ENCODE measurements at regions not wholly inside any gene's neighbourhood (a gene's known extent, or its start where the extent isn't known, plus 50 kb on each side); places are given as distances from the start of the nearest gene placed in this dataset.

DNA sequence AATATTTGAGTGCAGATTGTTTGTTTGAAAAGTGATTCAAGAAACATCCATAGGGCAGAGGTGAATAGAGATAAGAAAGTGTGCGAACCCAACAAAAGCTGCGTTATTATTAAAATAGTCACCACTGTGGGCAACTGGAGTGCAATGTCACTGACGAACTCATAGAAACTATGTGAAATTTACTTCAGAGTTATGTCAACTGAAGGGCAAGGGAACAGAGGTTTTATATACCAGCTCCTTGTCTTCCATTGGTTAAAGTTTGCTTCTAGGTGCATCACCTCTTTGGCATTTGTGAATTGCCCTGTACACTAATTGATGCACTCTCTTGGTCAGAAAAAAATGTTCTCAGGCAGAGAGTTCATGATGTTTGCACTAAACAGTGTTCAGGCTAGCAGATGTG, 110.5 kb upstream of the NYAP2 start:
- H3K27ac Mint-ChIP-seq: no peak overlapping the region
- no peak for DNase-seq
- H3K4me3 Mint-ChIP-seq: no peak overlapping the region
- Histone ChIP-seq H3K9me3 (ENCODE audit: control insufficient read depth in 1 of 2, low read length in 2 of 2) (no peaks in the 10 kb centered on the region), H3K27ac (ENCODE audit: low read depth, low read length) (no peak overlapping the region), H3K36me3 (ENCODE audit: insufficient read depth, low read length) (no peaks in the 10 kb centered on the region), H3K4me3 (ENCODE audit: low read length in 2 of 2) (no peak overlapping the region), H3K27me3 (ENCODE audit: insufficient read depth, low read length) (no peaks in the 10 kb centered on the region), H3K4me1 (ENCODE audit: insufficient read depth, low read length) (no peaks in the 10 kb centered on the region)
- intact Hi-C loops (cut with micrococcal nuclease): no loop called here
- no peaks in the 10 kb centered on the region for H3K4me1 Mint-ChIP-seq
- CTCF ChIA-PET (ENCODE audit: partially characterized antibody): no interaction called here
- no peaks in the 10 kb centered on the region for H3K9me3 Mint-ChIP-seq
- H3K27me3 Mint-ChIP-seq: peaks cover 4 to 5% of the 10 kb centered on the region in 2 donors
- H3K36me3 Mint-ChIP-seq: no peaks in the 10 kb centered on the region
- POLR2A ChIA-PET (ENCODE audit: partially characterized antibody): no interaction called here

- POLR2A ChIA-PET (ENCODE audit: partially characterized antibody): interaction anchor here (0.6 kb wide), 1 partner anchor 556 kb away, joined by 3 read pairs; no protein-coding TSS in a partner anchor
Measured at GRCh38 chr2:225282858-225283710, 116.4 kb upstream of the NYAP2 start.

GRCh38 chr2:225276207-225276606, 123.3 kb upstream of the NYAP2 start:
- Mint-ChIP-seq H3K27me3 (no peaks in the 10 kb centered on the region), H3K4me3 (no peak overlapping the region), H3K9me3 (peaks cover 0 to 28% (median 22%) of the 10 kb centered on the region in 8 donors), H3K27ac (no peak overlapping the region), H3K36me3 (peaks cover 1 to 4% of the 10 kb centered on the region in 2 donors), H3K4me1 (no peaks in the 10 kb centered on the region)
- Histone ChIP-seq H3K36me3 (ENCODE audit: insufficient read depth, low read length) (no peaks in the 10 kb centered on the region), H3K4me3 (ENCODE audit: low read length in 2 of 2) (no peak overlapping the region), H3K4me1 (ENCODE audit: insufficient read depth, low read length) (no peaks in the 10 kb centered on the region), H3K27me3 (ENCODE audit: insufficient read depth, low read length) (no peaks in the 10 kb centered on the region), H3K27ac (ENCODE audit: low read depth, low read length) (no peak overlapping the region), H3K9me3 (ENCODE audit: control insufficient read depth in 1 of 2, low read length in 2 of 2) (peaks cover 0 to 3% of the 10 kb centered on the region in 2 donors)
- ChIA-PET CTCF (ENCODE audit: partially characterized antibody) (no interaction called here), POLR2A (ENCODE audit: partially characterized antibody) (no interaction called here)
- intact Hi-C loops (cut with micrococcal nuclease): no loop called here
- no peak for DNase-seq

More at GRCh38 chr2:225282858-225283710, 116.4 kb upstream of the NYAP2 start:
- CTCF ChIA-PET (ENCODE audit: partially characterized antibody): interaction anchor here (0.8 to 3.4 kb wide), 14 partner anchors 9 to 1519 kb away, joined by 3 to 32 read pairs (median 3); no protein-coding TSS in a partner anchor
- no peak overlapping the region for H3K27ac Mint-ChIP-seq
- H3K4me1 Mint-ChIP-seq: no peaks in the 10 kb centered on the region
- Histone ChIP-seq H3K27ac (ENCODE audit: low read depth, low read length) (no peak overlapping the region), H3K4me3 (ENCODE audit: low read length in 2 of 2) (no peak overlapping the region), H3K27me3 (ENCODE audit: insufficient read depth, low read length) (no peaks in the 10 kb centered on the region), H3K36me3 (ENCODE audit: insufficient read depth, low read length) (no peaks in the 10 kb centered on the region), H3K4me1 (ENCODE audit: insufficient read depth, low read length) (no peaks in the 10 kb centered on the region), H3K9me3 (ENCODE audit: control insufficient read depth in 1 of 2, low read length in 2 of 2) (no peaks in the 10 kb centered on the region)
- no peak overlapping the region for H3K4me3 Mint-ChIP-seq
- intact Hi-C loops (cut with micrococcal nuclease): loop anchor here (2.0 kb wide), 1 partner anchor 1520 kb away; no protein-coding TSS in a partner anchor
- H3K27me3 Mint-ChIP-seq: no peaks in the 10 kb centered on the region
- no peaks in the 10 kb centered on the region for H3K36me3 Mint-ChIP-seq
- peaks cover 0 to 8% (median 2%) of the 10 kb centered on the region in 8 donors for H3K9me3 Mint-ChIP-seq
- peak in 4 of 5 donors; percentile 13 to 37 (median 18) for DNase-seq

DNA sequence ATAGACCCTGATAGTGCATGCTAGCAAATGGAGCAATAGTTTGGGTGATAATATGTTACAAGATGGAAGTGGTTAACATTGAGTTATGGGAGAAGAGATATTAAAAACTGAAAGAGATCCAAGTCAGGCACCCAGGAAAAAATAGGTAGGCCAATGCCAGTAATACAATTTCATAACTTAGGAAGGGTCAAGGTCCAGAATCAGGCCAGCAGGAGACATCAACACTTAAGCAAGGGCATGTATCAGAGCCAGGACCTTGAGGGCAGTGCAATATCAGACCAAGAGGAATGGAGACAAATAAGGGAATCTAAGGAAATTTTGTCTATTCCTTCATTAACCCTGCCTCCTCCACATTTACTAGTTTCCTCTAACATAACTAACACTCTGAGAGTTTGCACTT, 124.1 kb upstream of the NYAP2 start:
- H3K4me1 Mint-ChIP-seq: no peaks in the 10 kb centered on the region
- DNase-seq: no peak
- no peaks in the 10 kb centered on the region for H3K27me3 Mint-ChIP-seq
- H3K27me3 ChIP-seq (ENCODE audit: insufficient read depth, low read length): no peaks in the 10 kb centered on the region
- H3K4me1 ChIP-seq (ENCODE audit: insufficient read depth, low read length): no peaks in the 10 kb centered on the region
- no peak overlapping the region for H3K27ac Mint-ChIP-seq
- H3K27ac ChIP-seq (ENCODE audit: low read depth, low read length): no peak overlapping the region
- no peaks in the 10 kb centered on the region for H3K36me3 ChIP-seq (ENCODE audit: insufficient read depth, low read length)
- H3K9me3 ChIP-seq (ENCODE audit: control insufficient read depth in 1 of 2, low read length in 2 of 2): peaks cover 0 to 3% of the 10 kb centered on the region in 2 donors
- H3K4me3 Mint-ChIP-seq: no peak overlapping the region
- H3K36me3 Mint-ChIP-seq: peaks cover 1 to 4% of the 10 kb centered on the region in 2 donors
- peaks cover 0 to 26% (median 22%) of the 10 kb centered on the region in 8 donors for H3K9me3 Mint-ChIP-seq
- no peak overlapping the region for H3K4me3 ChIP-seq (ENCODE audit: low read length in 2 of 2)
- ChIA-PET CTCF (ENCODE audit: partially characterized antibody) (no interaction called here), POLR2A (ENCODE audit: partially characterized antibody) (no interaction called here)
- intact Hi-C loops (cut with micrococcal nuclease): no loop called here

DNA sequence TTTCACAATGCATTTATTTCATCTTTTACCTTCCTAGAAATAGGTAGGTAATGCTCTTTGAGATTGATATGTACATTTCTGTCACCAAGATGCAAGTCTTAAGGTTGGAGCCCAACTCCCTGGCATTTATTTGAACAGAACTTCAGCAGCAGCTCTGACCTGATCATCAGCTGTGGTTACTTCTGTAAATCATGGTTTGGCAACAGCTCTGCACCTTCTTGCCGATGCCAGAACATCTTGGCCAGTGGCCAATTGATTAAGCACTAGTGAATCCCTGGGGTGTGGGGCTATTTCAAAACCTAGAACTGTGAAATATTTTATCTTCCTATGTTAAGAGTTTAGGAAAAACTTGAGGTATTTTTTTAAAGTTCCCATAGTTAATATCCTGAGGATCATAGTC, 124.8 kb upstream of the NYAP2 start:
- ChIA-PET CTCF (ENCODE audit: partially characterized antibody) (no interaction called here), POLR2A (ENCODE audit: partially characterized antibody) (no interaction called here)
- no peaks in the 10 kb centered on the region for H3K4me1 ChIP-seq (ENCODE audit: insufficient read depth, low read length)
- Mint-ChIP-seq H3K27me3 (no peaks in the 10 kb centered on the region), H3K4me3 (no peak overlapping the region), H3K36me3 (peaks cover 1 to 4% of the 10 kb centered on the region in 2 donors), H3K9me3 (peaks cover 0 to 25% (median 23%) of the 10 kb centered on the region in 8 donors), H3K4me1 (no peaks in the 10 kb centered on the region), H3K27ac (no peak overlapping the region)
- no peak for DNase-seq
- peaks cover 0 to 3% of the 10 kb centered on the region in 2 donors for H3K9me3 ChIP-seq (ENCODE audit: control insufficient read depth in 1 of 2, low read length in 2 of 2)
- H3K27me3 ChIP-seq (ENCODE audit: insufficient read depth, low read length): no peaks in the 10 kb centered on the region
- no peak overlapping the region for H3K4me3 ChIP-seq (ENCODE audit: low read length in 2 of 2)
- no peaks in the 10 kb centered on the region for H3K36me3 ChIP-seq (ENCODE audit: insufficient read depth, low read length)
- H3K27ac ChIP-seq (ENCODE audit: low read depth, low read length): no peak overlapping the region
- intact Hi-C loops (cut with micrococcal nuclease): no loop called here

DNA sequence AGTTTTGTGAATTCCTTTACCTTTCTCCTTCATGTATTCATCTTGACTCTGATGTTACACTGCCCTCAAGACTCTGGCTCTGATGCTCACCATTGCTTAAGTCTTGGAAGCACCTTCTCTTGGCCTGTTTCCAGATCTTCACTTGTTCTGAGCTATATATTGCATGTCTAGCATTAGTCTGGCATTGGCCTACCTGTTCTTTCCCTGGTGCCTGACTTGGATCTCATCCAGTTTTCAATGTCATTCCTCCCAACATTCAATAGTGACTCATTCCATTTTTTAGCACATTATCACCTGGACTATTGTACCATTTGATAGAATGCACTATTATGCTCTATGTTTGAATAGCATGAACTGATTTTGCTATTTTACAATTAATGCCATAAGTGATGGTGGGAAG, 127.3 kb upstream of the NYAP2 start:
- peaks cover 0 to 3% of the 10 kb centered on the region in 2 donors for H3K9me3 ChIP-seq (ENCODE audit: control insufficient read depth in 1 of 2, low read length in 2 of 2)
- no peaks in the 10 kb centered on the region for H3K36me3 ChIP-seq (ENCODE audit: insufficient read depth, low read length)
- H3K4me3 ChIP-seq (ENCODE audit: low read length in 2 of 2): no peak overlapping the region
- no peaks in the 10 kb centered on the region for H3K27me3 ChIP-seq (ENCODE audit: insufficient read depth, low read length)
- H3K4me3 Mint-ChIP-seq: no peak overlapping the region
- H3K4me1 ChIP-seq (ENCODE audit: insufficient read depth, low read length): no peaks in the 10 kb centered on the region
- H3K9me3 Mint-ChIP-seq: peaks cover 0 to 17% (median 13%) of the 10 kb centered on the region in 8 donors
- intact Hi-C loops (cut with micrococcal nuclease): no loop called here
- H3K27me3 Mint-ChIP-seq: no peaks in the 10 kb centered on the region
- DNase-seq: no peak
- peaks cover 0 to 1% of the 10 kb centered on the region in 2 donors for H3K36me3 Mint-ChIP-seq
- CTCF ChIA-PET (ENCODE audit: partially characterized antibody): interaction anchor here (0.7 kb wide), 1 partner anchor 11 kb away, joined by 3 read pairs; no protein-coding TSS in a partner anchor
- H3K27ac ChIP-seq (ENCODE audit: low read depth, low read length): no peak overlapping the region
- POLR2A ChIA-PET (ENCODE audit: partially characterized antibody): no interaction called here
- peak overlapping the region in 1 of 7 donors; percentile 53 for H3K27ac Mint-ChIP-seq
- H3K4me1 Mint-ChIP-seq: no peaks in the 10 kb centered on the region

- Mint-ChIP-seq H3K9me3 (peaks cover 0 to 9% (median 5%) of the 10 kb centered on the region in 8 donors), H3K4me1 (no peaks in the 10 kb centered on the region), H3K36me3 (no peaks in the 10 kb centered on the region), H3K27me3 (no peaks in the 10 kb centered on the region), H3K4me3 (no peak overlapping the region), H3K27ac (no peak overlapping the region)
- Histone ChIP-seq H3K4me1 (ENCODE audit: insufficient read depth, low read length) (no peaks in the 10 kb centered on the region), H3K4me3 (ENCODE audit: low read length in 2 of 2) (no peak overlapping the region), H3K27me3 (ENCODE audit: insufficient read depth, low read length) (no peaks in the 10 kb centered on the region), H3K36me3 (ENCODE audit: insufficient read depth, low read length) (no peaks in the 10 kb centered on the region), H3K27ac (ENCODE audit: low read depth, low read length) (no peak overlapping the region), H3K9me3 (ENCODE audit: control insufficient read depth in 1 of 2, low read length in 2 of 2) (peaks cover 0 to 3% of the 10 kb centered on the region in 2 donors)
- intact Hi-C loops (cut with micrococcal nuclease): no loop called here
- POLR2A ChIA-PET (ENCODE audit: partially characterized antibody): no interaction called here
- peak in 3 of 5 donors; percentile 3 to 14 (median 13) for DNase-seq
- CTCF ChIA-PET (ENCODE audit: partially characterized antibody): interaction anchor here (1.0 kb wide), 1 partner anchor 12 kb away, joined by 3 read pairs; no protein-coding TSS in a partner anchor
Measured at GRCh38 chr2:225270861-225271260, 128.6 kb upstream of the NYAP2 start.

Measured in CD4-positive, alpha-beta memory T cell (primary cell).